Pancreas (tissue), 10 donors: ENCODE measurements at regions not wholly inside any gene's neighbourhood (a gene's known extent, or its start where the extent isn't known, plus 50 kb on each side); places are given as distances from the start of the nearest gene placed in this dataset.

ENCODE experiments used
- ATAC-seq, 4 donors: fragments of 200-7000 bp; cut with Tn5 transposase; one replicate each; pipeline versions ENCODE4 v1.8.0 to v1.9.1; 2020; ENCODE audit warnings: mild to moderate bottlenecking in 4 of 4, moderate library complexity in 4 of 4
- DNase-seq, 6 donors: peaks; one replicate each; pipeline ENCODE4 v3.0.0-alpha.2; 2020
- FAIRE-seq: peaks from 2 replicates; lab custom pipeline; 2012; peaks lifted over from hg19 to GRCh38; lab: Jason Lieb, UNC
- H3K27ac ChIP-seq, 4 donors: fragments of 200-600 bp; sonication (generic); 1 replicate in 3 of 4; 2 replicates in 1 of 4; pipeline versions ENCODE4 v1.5.0 to v1.8.0; 2020
- H3K27me3 ChIP-seq, 4 donors: fragments of 200-600 bp; one replicate each; pipeline ENCODE4 v1.8.0; 2021
- H3K36me3 ChIP-seq, 3 donors: fragments of 200-600 bp; sonication (generic) in 1 of 3; one replicate each; pipeline versions ENCODE4 v1.5.0 to v1.8.0; 2020 to 2021
- H3K4me1 ChIP-seq, 3 donors: fragments of 200-600 bp; one replicate each; pipeline ENCODE4 v1.8.0; 2021
- H3K4me3 ChIP-seq, 4 donors: fragments of 200-600 bp; sonication (generic) in 2 of 4; one replicate each; pipeline versions ENCODE4 v1.5.0 to v1.8.0; 2020 to 2021
- H3K9me3 ChIP-seq, 4 donors: fragments of 200-600 bp; one replicate each; pipeline ENCODE4 v1.8.0; 2021
- WGBS, 2 donors: extraction: QIAGEN DNeasy Blood & Tissue Kit; methylation state at CpG; one replicate each; pipeline ENCODE4 v1.1.7; 2013; 5-methylcytosine and 5-hydroxymethylcytosine counted together
- intact Hi-C, 3 donors: fragments of 100-400 bp; cut with DNase I; formaldehyde crosslinking; loops; one replicate each; pipeline versions ENCODE4 v1.11.1 to v1.14.2; 2022
- TF ChIP-seq, protein P1 (sequence below), 4 donors: fragments of 200-600 bp; sonication (generic) in 3 of 4; IDR thresholded peaks; one replicate each; pipeline versions ENCODE4 v1.5.0 to v1.8.0; 2021; ENCODE audit warnings: antibody characterized with exemption in 4 of 4
- donor health status: healthy with polysubstance abuse.
- donor health status: DM: no; HTN: no; CAD: no; lungs with moderate emphysema.
- donor health status: DM: no; HTN: no; CAD: no.
- donor health status: control.
- donor health status: control.
- donor health status: Bipolar disorder and iron deficiency.
- donor health status: DM: yes; HTN: yes; CAD: no.
- donor health status: DM: no; HTN: no; CAD: no.
- donor health status: DM: no; HTN: no; CAD: no.
- donor health status: DM: yes; HTN: yes; CAD: no.

GRCh38 chr10:43803791-43804190 lies 155.1 kb upstream of the ZNF32 start:
- FAIRE-seq (no peak), DNase-seq (no peak)
- intact Hi-C loops, result no loop called here

DNA sequence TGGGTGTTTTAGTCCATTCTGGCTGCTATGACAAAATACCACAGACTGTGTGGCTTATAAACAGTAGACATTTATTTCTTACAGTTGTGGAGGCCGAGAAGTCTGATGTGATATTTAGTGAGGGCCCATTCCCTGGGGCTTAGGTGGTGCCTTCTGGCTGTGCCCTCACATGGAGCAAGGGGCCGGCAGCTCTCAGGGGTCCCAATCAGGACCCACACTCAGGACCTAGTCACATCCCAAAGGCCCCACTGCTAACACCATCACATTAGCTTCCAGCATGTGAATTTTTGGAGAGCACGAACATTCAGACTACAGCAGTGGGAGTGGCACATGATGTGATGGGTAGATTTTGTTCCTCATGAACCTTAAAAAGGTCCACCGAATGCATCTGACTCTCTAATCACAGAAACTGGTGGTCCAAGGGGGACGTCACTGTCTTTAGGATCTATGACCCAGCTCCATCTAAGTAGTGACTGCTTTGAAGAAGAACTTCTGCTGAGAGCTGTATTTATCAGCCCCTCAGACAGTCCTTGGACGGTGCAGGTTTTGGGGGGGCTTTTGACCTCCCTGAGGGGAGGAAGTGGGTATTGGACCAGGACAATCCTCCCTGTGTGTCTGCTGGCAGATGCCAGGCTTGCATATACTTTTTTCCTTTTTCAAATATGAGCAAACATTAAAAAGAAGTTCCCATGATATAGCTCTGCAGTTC lies 154.5 kb upstream of the ZNF32 start:
- FAIRE-seq (no peak), ATAC-seq (no peak), DNase-seq (no peak)
- no peaks in the 10 kb centered on the region for H3K36me3 ChIP-seq
- H3K9me3 ChIP-seq, result no peaks in the 10 kb centered on the region
- no peaks in the 10 kb centered on the region for H3K4me1 ChIP-seq
- no peaks in the 10 kb centered on the region for H3K27me3 ChIP-seq
- no peak overlapping the region for H3K27ac ChIP-seq
- H3K4me3 ChIP-seq, result no peak overlapping the region
- intact Hi-C loops, result no loop called here
- 77 to 87% methylated on average over 6 of the region's 6 CpGs for WGBS, 2 donors
- TF ChIP-seq, protein P1, sequence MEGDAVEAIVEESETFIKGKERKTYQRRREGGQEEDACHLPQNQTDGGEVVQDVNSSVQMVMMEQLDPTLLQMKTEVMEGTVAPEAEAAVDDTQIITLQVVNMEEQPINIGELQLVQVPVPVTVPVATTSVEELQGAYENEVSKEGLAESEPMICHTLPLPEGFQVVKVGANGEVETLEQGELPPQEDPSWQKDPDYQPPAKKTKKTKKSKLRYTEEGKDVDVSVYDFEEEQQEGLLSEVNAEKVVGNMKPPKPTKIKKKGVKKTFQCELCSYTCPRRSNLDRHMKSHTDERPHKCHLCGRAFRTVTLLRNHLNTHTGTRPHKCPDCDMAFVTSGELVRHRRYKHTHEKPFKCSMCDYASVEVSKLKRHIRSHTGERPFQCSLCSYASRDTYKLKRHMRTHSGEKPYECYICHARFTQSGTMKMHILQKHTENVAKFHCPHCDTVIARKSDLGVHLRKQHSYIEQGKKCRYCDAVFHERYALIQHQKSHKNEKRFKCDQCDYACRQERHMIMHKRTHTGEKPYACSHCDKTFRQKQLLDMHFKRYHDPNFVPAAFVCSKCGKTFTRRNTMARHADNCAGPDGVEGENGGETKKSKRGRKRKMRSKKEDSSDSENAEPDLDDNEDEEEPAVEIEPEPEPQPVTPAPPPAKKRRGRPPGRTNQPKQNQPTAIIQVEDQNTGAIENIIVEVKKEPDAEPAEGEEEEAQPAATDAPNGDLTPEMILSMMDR (IDR thresholded peaks at IDR 0.05), result no peak

More at GRCh38 chr10:43803791-43804190, 155.1 kb upstream of the ZNF32 start:
- TF ChIP-seq, protein P1 (IDR thresholded peaks at IDR 0.05), result no peak
- Histone ChIP-seq H3K4me3 (no peak overlapping the region), H3K27me3 (no peaks in the 10 kb centered on the region), H3K27ac (no peak overlapping the region), H3K36me3 (no peaks in the 10 kb centered on the region), H3K4me1 (no peaks in the 10 kb centered on the region), H3K9me3 (no peaks in the 10 kb centered on the region)
- 60% methylated on average over 7 of the region's 7 CpGs for WGBS, 2 donors
- no peak for ATAC-seq

GRCh38 chr10:43801626-43802025 lies 152.9 kb upstream of the ZNF32 start:
- TF ChIP-seq, protein P1 (IDR thresholded peaks at IDR 0.05), result no peak
- FAIRE-seq, result no peak
- Histone ChIP-seq H3K27me3 (no peaks in the 10 kb centered on the region), H3K36me3 (no peaks in the 10 kb centered on the region), H3K9me3 (no peaks in the 10 kb centered on the region), H3K4me3 (no peak overlapping the region), H3K27ac (no peak overlapping the region), H3K4me1 (no peaks in the 10 kb centered on the region)
- WGBS, 2 donors, result 89 to 92% methylated on average over 3 of the region's 3 CpGs
- DNase-seq, result no peak
- intact Hi-C loops, result no loop called here
- no peak for ATAC-seq

DNA sequence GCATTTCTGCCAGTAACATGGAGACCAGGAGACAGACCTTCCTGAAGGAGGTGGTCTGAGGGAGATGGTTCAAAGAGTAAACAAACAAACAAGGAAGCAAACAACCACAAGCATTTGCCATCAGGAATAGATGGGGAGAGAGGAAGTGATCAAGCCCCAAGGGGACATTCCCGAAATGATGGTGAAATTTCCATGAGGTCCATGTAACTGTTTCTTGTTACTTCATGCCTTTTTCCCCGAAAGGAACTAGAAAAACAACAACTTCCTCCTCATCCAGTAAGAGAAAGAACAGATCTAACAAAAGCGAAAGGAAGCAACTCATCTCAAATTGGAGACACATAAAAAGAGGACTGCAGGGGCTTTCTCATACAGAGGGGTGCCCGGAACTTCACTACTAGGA lies 152.5 kb upstream of the ZNF32 start:
- no peak for DNase-seq

GRCh38 chr10:43796781-43797180 lies 148.1 kb upstream of the ZNF32 start:
- no peak for ATAC-seq
- intact Hi-C loops, result no loop called here

More for the DNA sequence above, 152.5 kb upstream of the ZNF32 start:
- no peak overlapping the region for H3K27ac ChIP-seq
- intact Hi-C loops, result no loop called here
- no peaks in the 10 kb centered on the region for H3K4me1 ChIP-seq
- no peaks in the 10 kb centered on the region for H3K36me3 ChIP-seq
- no peaks in the 10 kb centered on the region for H3K27me3 ChIP-seq
- WGBS, 2 donors, result 80 to 87% methylated on average over 4 of the region's 4 CpGs
- no peak overlapping the region for H3K4me3 ChIP-seq
- ATAC-seq, result no peak
- no peaks in the 10 kb centered on the region for H3K9me3 ChIP-seq
- TF ChIP-seq, protein P1 (IDR thresholded peaks at IDR 0.05), result no peak
- no peak for FAIRE-seq

More at GRCh38 chr10:43796781-43797180, 148.1 kb upstream of the ZNF32 start:
- H3K9me3 ChIP-seq, result no peaks in the 10 kb centered on the region
- H3K27me3 ChIP-seq, result no peaks in the 10 kb centered on the region
- TF ChIP-seq, protein P1 (IDR thresholded peaks at IDR 0.05), result no peak
- H3K36me3 ChIP-seq, result no peaks in the 10 kb centered on the region
- DNase-seq, result no peak
- FAIRE-seq, result no peak
- no peak overlapping the region for H3K4me3 ChIP-seq
- H3K27ac ChIP-seq, result no peak overlapping the region
- no peaks in the 10 kb centered on the region for H3K4me1 ChIP-seq
